Thyroid gland (tissue), 4 donors: ENCODE measurements at regions not wholly inside any gene's neighbourhood (a gene's known extent, or its start where the extent isn't known, plus 50 kb on each side); places are given as distances from the start of the nearest gene placed in this dataset.

ENCODE experiments used
- POLR2A ChIP-seq, 2 donors: fragments of 450-650 bp; IDR thresholded peaks; one replicate each; pipeline ENCODE4 v1.6.1; 2017; ENCODE audit warnings: antibody characterized with exemption in 2 of 2, mild to moderate bottlenecking in 2 of 2, moderate library complexity in 1 of 2
- TF ChIP-seq, protein P1 (sequence below), 6 experiments: fragments of 200-600 bp in 3 of 6; fragments of 450-650 bp in 3 of 6; sonication (generic) in 3 of 6; IDR thresholded peaks; one replicate each; pipeline ENCODE4 v1.5.1; 2016 to 2019; ENCODE audit warnings: antibody characterized with exemption in 6 of 6, mild to moderate bottlenecking in 2 of 6, inconsistent platforms in 1 of 6, moderate library complexity in 1 of 6

DNA sequence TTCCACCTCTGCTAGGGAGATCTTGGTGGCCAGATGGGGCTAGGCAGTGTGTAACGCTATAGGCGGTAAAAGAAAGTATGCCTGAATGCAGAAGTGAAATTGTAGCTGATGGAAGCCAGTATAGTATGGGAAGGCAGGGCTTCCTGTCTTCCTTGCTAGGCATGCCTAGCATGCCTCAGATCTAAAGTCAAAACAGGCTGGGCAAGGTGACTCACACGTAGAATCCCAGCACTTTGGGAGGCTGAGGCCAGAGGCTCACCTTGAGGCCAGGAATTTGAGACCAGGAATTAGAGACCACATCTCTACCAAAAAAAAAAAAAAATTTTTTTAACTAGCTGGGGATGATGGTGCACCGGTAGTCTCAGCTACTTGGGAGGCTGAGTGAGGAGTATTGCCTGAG, 281.7 kb upstream of the MTNR1B start:
- TF ChIP-seq, protein P1, sequence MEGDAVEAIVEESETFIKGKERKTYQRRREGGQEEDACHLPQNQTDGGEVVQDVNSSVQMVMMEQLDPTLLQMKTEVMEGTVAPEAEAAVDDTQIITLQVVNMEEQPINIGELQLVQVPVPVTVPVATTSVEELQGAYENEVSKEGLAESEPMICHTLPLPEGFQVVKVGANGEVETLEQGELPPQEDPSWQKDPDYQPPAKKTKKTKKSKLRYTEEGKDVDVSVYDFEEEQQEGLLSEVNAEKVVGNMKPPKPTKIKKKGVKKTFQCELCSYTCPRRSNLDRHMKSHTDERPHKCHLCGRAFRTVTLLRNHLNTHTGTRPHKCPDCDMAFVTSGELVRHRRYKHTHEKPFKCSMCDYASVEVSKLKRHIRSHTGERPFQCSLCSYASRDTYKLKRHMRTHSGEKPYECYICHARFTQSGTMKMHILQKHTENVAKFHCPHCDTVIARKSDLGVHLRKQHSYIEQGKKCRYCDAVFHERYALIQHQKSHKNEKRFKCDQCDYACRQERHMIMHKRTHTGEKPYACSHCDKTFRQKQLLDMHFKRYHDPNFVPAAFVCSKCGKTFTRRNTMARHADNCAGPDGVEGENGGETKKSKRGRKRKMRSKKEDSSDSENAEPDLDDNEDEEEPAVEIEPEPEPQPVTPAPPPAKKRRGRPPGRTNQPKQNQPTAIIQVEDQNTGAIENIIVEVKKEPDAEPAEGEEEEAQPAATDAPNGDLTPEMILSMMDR (IDR thresholded peaks at IDR 0.05) = no peak
- no peak for TF ChIP-seq POLR2A (IDR thresholded peaks at IDR 0.05)
